ENCODE measurements at regions not wholly inside any gene's neighbourhood (a gene's known extent, or its start where the extent isn't known, plus 50 kb on each side); places are given as distances from the start of the nearest gene placed in this dataset.

GRCh38 chr16:85453194-85453678 is 159.9 kb upstream of the GSE1 start:
- TF ChIP-seq REST (IDR thresholded peaks at IDR 0.05; ENCODE audit: insufficient read depth in 1 of 2, low read depth in 2 of 2, low read length in 1 of 2) = no peak
- TF ChIP-seq CTCF (IDR thresholded peaks at IDR 0.05) = no peak
- TF ChIP-seq SIN3A (IDR thresholded peaks at IDR 0.05; ENCODE audit: borderline replicate concordance, insufficient read depth, low read depth, low read length) = no peak
- TF ChIP-seq POLR2AphosphoS5 (IDR thresholded peaks at IDR 0.05; ENCODE audit: low read depth, low read length) = no peak
